Memory B cell (primary cell): ENCODE measurements at regions not wholly inside any gene's neighbourhood (a gene's known extent, or its start where the extent isn't known, plus 50 kb on each side); places are given as distances from the start of the nearest gene placed in this dataset.

Experiments
- ATAC-seq: fragments of 150-1000 bp; cut with Tn5 transposase; 2 replicates; pipeline ENCODE4 v1.10.0; 2021; ENCODE audit warnings: low read depth, mild to moderate bottlenecking, moderate library complexity
- DNase-seq, 2 donors: peaks; one replicate each; pipeline ENCODE4 v3.0.0; 2022; ENCODE audit warnings: low spot score in 2 of 2
- H3K27ac Mint-ChIP-seq: one replicate; pipeline ENCODE4 v1.8.0; 2022; ENCODE audit warnings: mild to moderate bottlenecking, moderate library complexity, mixed read lengths
- H3K27me3 Mint-ChIP-seq: one replicate; pipeline ENCODE4 v1.8.0; 2022; ENCODE audit warnings: mixed read lengths
- H3K36me3 Mint-ChIP-seq: one replicate; pipeline ENCODE4 v1.8.0; 2022; ENCODE audit warnings: mild to moderate bottlenecking, mixed read lengths
- H3K4me1 Mint-ChIP-seq: one replicate; pipeline ENCODE4 v1.8.0; 2022; ENCODE audit warnings: mixed read lengths
- H3K4me3 Mint-ChIP-seq: one replicate; pipeline ENCODE4 v1.8.0; 2022; ENCODE audit warnings: mild to moderate bottlenecking, moderate library complexity, mixed read lengths
- H3K9me3 Mint-ChIP-seq: one replicate; pipeline ENCODE4 v1.8.0; 2022; ENCODE audit warnings: mixed read lengths

GRCh38 chr12:77189458-77189857, 124.1 kb upstream of the E2F7 start:
- H3K4me1 Mint-ChIP-seq: no peaks in the 10 kb centered on the region
- H3K9me3 Mint-ChIP-seq: peaks cover under 1% of the 10 kb centered on the region
- H3K4me3 Mint-ChIP-seq: no peak overlapping the region
- no peaks in the 10 kb centered on the region for H3K36me3 Mint-ChIP-seq
- H3K27me3 Mint-ChIP-seq: no peaks in the 10 kb centered on the region
- no peak overlapping the region for H3K27ac Mint-ChIP-seq
- ATAC-seq: no peak
- no peak for DNase-seq

- no peaks in the 10 kb centered on the region for H3K4me1 Mint-ChIP-seq
- no peak overlapping the region for H3K4me3 Mint-ChIP-seq
- no peaks in the 10 kb centered on the region for H3K9me3 Mint-ChIP-seq
- no peaks in the 10 kb centered on the region for H3K27me3 Mint-ChIP-seq
- H3K27ac Mint-ChIP-seq: no peak overlapping the region
- H3K36me3 Mint-ChIP-seq: no peaks in the 10 kb centered on the region
- no peak for ATAC-seq
- DNase-seq: no peak
Observed at GRCh38 chr12:77179515-77179914, 114.1 kb upstream of the E2F7 start.

GRCh38 chr12:77167801-77168200, 102.4 kb upstream of the E2F7 start:
- no peaks in the 10 kb centered on the region for H3K27me3 Mint-ChIP-seq
- no peaks in the 10 kb centered on the region for H3K4me1 Mint-ChIP-seq
- no peak overlapping the region for H3K27ac Mint-ChIP-seq
- no peaks in the 10 kb centered on the region for H3K9me3 Mint-ChIP-seq
- DNase-seq (no peak), ATAC-seq (no peak)
- H3K4me3 Mint-ChIP-seq: no peak overlapping the region
- no peaks in the 10 kb centered on the region for H3K36me3 Mint-ChIP-seq

- no peak for ATAC-seq
- Mint-ChIP-seq H3K9me3 (no peaks in the 10 kb centered on the region), H3K27ac (no peak overlapping the region), H3K27me3 (no peaks in the 10 kb centered on the region), H3K36me3 (no peaks in the 10 kb centered on the region), H3K4me3 (no peak overlapping the region), H3K4me1 (no peaks in the 10 kb centered on the region)
- DNase-seq: no peak
Observed at GRCh38 chr12:77166696-77167095, 101.3 kb upstream of the E2F7 start.

GRCh38 chr12:77163074-77164038, 98.0 kb upstream of the E2F7 start:
- ATAC-seq (no peak), DNase-seq (no peak)
- Mint-ChIP-seq H3K9me3 (peaks cover 2% of the 10 kb centered on the region), H3K36me3 (no peaks in the 10 kb centered on the region), H3K4me3 (no peak overlapping the region), H3K27ac (no peak overlapping the region), H3K27me3 (no peaks in the 10 kb centered on the region), H3K4me1 (no peaks in the 10 kb centered on the region)

GRCh38 chr12:77161944-77162343, 96.6 kb upstream of the E2F7 start:
- no peak overlapping the region for H3K27ac Mint-ChIP-seq
- no peaks in the 10 kb centered on the region for H3K27me3 Mint-ChIP-seq
- no peaks in the 10 kb centered on the region for H3K4me1 Mint-ChIP-seq
- H3K36me3 Mint-ChIP-seq: no peaks in the 10 kb centered on the region
- H3K4me3 Mint-ChIP-seq: no peak overlapping the region
- ATAC-seq (no peak), DNase-seq (no peak)
- peaks cover 2% of the 10 kb centered on the region for H3K9me3 Mint-ChIP-seq

- Mint-ChIP-seq H3K4me1 (no peaks in the 10 kb centered on the region), H3K9me3 (peaks cover 2% of the 10 kb centered on the region), H3K27ac (no peak overlapping the region), H3K27me3 (no peaks in the 10 kb centered on the region), H3K4me3 (no peak overlapping the region), H3K36me3 (no peaks in the 10 kb centered on the region)
- DNase-seq: no peak
- ATAC-seq: no peak
Observed at GRCh38 chr12:77160931-77161330, 95.6 kb upstream of the E2F7 start.

GRCh38 chr12:77153706-77154105, 88.3 kb upstream of the E2F7 start:
- H3K27ac Mint-ChIP-seq: no peak overlapping the region
- H3K27me3 Mint-ChIP-seq: no peaks in the 10 kb centered on the region
- DNase-seq: no peak
- no peak overlapping the region for H3K4me3 Mint-ChIP-seq
- H3K9me3 Mint-ChIP-seq: no peaks in the 10 kb centered on the region
- ATAC-seq: no peak
- peaks cover 2% of the 10 kb centered on the region for H3K4me1 Mint-ChIP-seq
- no peaks in the 10 kb centered on the region for H3K36me3 Mint-ChIP-seq

GRCh38 chr12:77152623-77153193, 87.3 kb upstream of the E2F7 start:
- DNase-seq: no peak
- no peaks in the 10 kb centered on the region for H3K9me3 Mint-ChIP-seq
- no peak overlapping the region for H3K27ac Mint-ChIP-seq
- H3K36me3 Mint-ChIP-seq: no peaks in the 10 kb centered on the region
- ATAC-seq: no peak
- H3K4me3 Mint-ChIP-seq: no peak overlapping the region
- H3K27me3 Mint-ChIP-seq: no peaks in the 10 kb centered on the region
- peaks cover 2% of the 10 kb centered on the region for H3K4me1 Mint-ChIP-seq

GRCh38 chr12:77151030-77151429, 85.7 kb upstream of the E2F7 start:
- no peak for DNase-seq
- Mint-ChIP-seq H3K9me3 (no peaks in the 10 kb centered on the region), H3K4me1 (peaks cover 2% of the 10 kb centered on the region), H3K36me3 (no peaks in the 10 kb centered on the region), H3K27ac (no peak overlapping the region), H3K4me3 (no peak overlapping the region), H3K27me3 (no peaks in the 10 kb centered on the region)
- ATAC-seq: no peak

GRCh38 chr12:77133566-77133965, 68.2 kb upstream of the E2F7 start:
- Mint-ChIP-seq H3K4me1 (no peaks in the 10 kb centered on the region), H3K27ac (no peak overlapping the region), H3K36me3 (no peaks in the 10 kb centered on the region), H3K9me3 (peaks cover 2% of the 10 kb centered on the region), H3K4me3 (no peak overlapping the region), H3K27me3 (peaks cover 5% of the 10 kb centered on the region)
- no peak for ATAC-seq
- no peak for DNase-seq

GRCh38 chr12:77131977-77132490, 66.7 kb upstream of the E2F7 start:
- Mint-ChIP-seq H3K36me3 (no peaks in the 10 kb centered on the region), H3K27ac (no peak overlapping the region), H3K9me3 (peaks cover 2% of the 10 kb centered on the region), H3K4me3 (no peak overlapping the region), H3K27me3 (no peaks in the 10 kb centered on the region), H3K4me1 (no peaks in the 10 kb centered on the region)
- ATAC-seq (no peak), DNase-seq (no peak)

GRCh38 chr12:77130193-77130592, 64.8 kb upstream of the E2F7 start:
- no peak overlapping the region for H3K4me3 Mint-ChIP-seq
- H3K36me3 Mint-ChIP-seq: no peaks in the 10 kb centered on the region
- no peaks in the 10 kb centered on the region for H3K4me1 Mint-ChIP-seq
- H3K27ac Mint-ChIP-seq: no peak overlapping the region
- DNase-seq (no peak), ATAC-seq (no peak)
- H3K27me3 Mint-ChIP-seq: peaks cover 1% of the 10 kb centered on the region
- H3K9me3 Mint-ChIP-seq: peaks cover 2% of the 10 kb centered on the region

GRCh38 chr12:77124767-77125166, 59.4 kb upstream of the E2F7 start:
- H3K36me3 Mint-ChIP-seq: no peaks in the 10 kb centered on the region
- peaks cover 10% of the 10 kb centered on the region for H3K27me3 Mint-ChIP-seq
- ATAC-seq: no peak
- no peak overlapping the region for H3K4me3 Mint-ChIP-seq
- DNase-seq: no peak
- H3K9me3 Mint-ChIP-seq: no peaks in the 10 kb centered on the region
- no peaks in the 10 kb centered on the region for H3K4me1 Mint-ChIP-seq
- H3K27ac Mint-ChIP-seq: no peak overlapping the region
